Tibial nerve (tissue), 4 donors: ENCODE measurements at regions not wholly inside any gene's neighbourhood (a gene's known extent, or its start where the extent isn't known, plus 50 kb on each side); places are given as distances from the start of the nearest gene placed in this dataset.

Source experiments
- DNase-seq, 2 donors: peaks; one replicate each; pipeline ENCODE4 v3.0.0-alpha.2; 2019; ENCODE audit warnings: low spot score in 2 of 2
- H3K27ac ChIP-seq, 4 donors: fragments of 200-600 bp; sonication (generic) in 3 of 4; one replicate each; pipeline ENCODE4 v1.5.1; 2017 to 2019; ENCODE audit warnings: mild to moderate bottlenecking in 1 of 4
- H3K27me3 ChIP-seq, 2 donors: fragments of 200-600 bp; sonication (generic) in 1 of 2; one replicate each; pipeline versions ENCODE4 v1.5.1 to v1.6.0; 2017 to 2019
- H3K36me3 ChIP-seq, 3 donors: fragments of 200-600 bp; sonication (generic); one replicate each; pipeline ENCODE4 v1.5.1; 2018 to 2019
- H3K4me1 ChIP-seq, 4 donors: fragments of 200-600 bp; sonication (generic) in 3 of 4; one replicate each; pipeline ENCODE4 v1.5.1; 2017 to 2019
- H3K4me3 ChIP-seq, 4 donors: fragments of 200-600 bp; sonication (generic) in 3 of 4; one replicate each; pipeline ENCODE4 v1.5.1; 2017 to 2019; ENCODE audit warnings: mild to moderate bottlenecking in 1 of 4, moderate library complexity in 1 of 4
- H3K9me3 ChIP-seq, 4 donors: fragments of 200-600 bp; sonication (generic) in 3 of 4; one replicate each; pipeline ENCODE4 v1.5.1; 2017 to 2019
- EP300 ChIP-seq, 2 donors: sonication (generic); formaldehyde crosslinking; IDR thresholded peaks; one replicate each; pipeline ENCODE4 v1.6.1; 2017; ENCODE audit warnings: antibody characterized with exemption in 2 of 2, mild to moderate bottlenecking in 1 of 2
- POLR2A ChIP-seq, 2 donors: fragments of 450-650 bp; IDR thresholded peaks; one replicate each; pipeline ENCODE4 v1.6.1; 2017; ENCODE audit warnings: antibody characterized with exemption in 2 of 2, mild to moderate bottlenecking in 2 of 2, moderate library complexity in 2 of 2
- WGBS, 2 donors: methylation state at CpG; one replicate each; pipeline ENCODE4 v1.1.5; 2018; 5-methylcytosine and 5-hydroxymethylcytosine counted together
- TF ChIP-seq, protein P1 (sequence below), 5 experiments: fragments of 200-600 bp in 3 of 5; fragments of 450-650 bp in 2 of 5; sonication (generic) in 3 of 5; IDR thresholded peaks; one replicate each; pipeline ENCODE4 v1.5.1; 2016 to 2019; ENCODE audit warnings: antibody characterized with exemption in 5 of 5, mild to moderate bottlenecking in 3 of 5, moderate library complexity in 2 of 5

DNA sequence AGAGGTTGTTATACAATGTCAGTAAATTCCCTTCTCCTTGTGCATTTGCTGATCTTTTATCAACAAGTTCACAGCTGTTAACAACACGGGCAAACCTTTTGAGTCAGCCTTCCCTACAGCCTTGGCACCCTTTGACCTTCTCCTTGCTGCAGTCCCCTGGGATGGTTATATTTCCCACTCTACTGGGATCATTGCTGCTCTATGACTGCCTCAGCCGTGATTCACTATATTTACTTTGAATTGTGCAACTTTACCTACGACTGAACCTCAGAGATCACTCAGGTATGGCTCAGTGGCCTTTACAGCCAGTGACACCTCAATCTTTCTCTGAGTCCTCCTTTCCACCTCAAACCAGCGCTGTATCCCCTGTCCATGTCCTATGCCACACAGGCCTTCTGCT is 1293.3 kb downstream of the EPHA7 start:
- no peak overlapping the region for H3K4me3 ChIP-seq
- no peak for DNase-seq
- 77 to 87% methylated on average over 4 of the region's 4 CpGs for WGBS, 2 donors

DNA sequence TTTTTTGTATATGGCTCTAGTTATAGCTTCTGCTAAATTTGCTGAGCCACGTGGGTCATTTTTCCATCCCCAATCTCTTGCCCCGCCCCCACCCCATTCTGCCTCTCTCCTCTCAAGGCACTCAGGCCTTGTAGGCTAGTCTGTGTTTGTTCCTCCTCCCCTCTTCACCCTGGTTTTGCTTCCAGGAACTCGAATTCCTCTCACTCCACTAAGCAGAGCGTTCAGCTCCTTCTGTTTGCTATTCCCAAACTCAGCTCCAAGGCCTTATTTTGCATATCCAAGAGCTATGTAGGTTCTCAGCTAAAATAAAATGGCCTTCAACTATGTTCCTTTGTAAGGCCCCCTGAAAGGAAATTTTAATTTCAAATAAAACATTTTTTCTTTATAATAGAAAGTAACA is 1293.7 kb downstream of the EPHA7 start:
- no peaks in the 10 kb centered on the region for H3K4me1 ChIP-seq
- no peaks in the 10 kb centered on the region for H3K27me3 ChIP-seq
- TF ChIP-seq EP300 (IDR thresholded peaks at IDR 0.05), result no peak
- TF ChIP-seq, protein P1, sequence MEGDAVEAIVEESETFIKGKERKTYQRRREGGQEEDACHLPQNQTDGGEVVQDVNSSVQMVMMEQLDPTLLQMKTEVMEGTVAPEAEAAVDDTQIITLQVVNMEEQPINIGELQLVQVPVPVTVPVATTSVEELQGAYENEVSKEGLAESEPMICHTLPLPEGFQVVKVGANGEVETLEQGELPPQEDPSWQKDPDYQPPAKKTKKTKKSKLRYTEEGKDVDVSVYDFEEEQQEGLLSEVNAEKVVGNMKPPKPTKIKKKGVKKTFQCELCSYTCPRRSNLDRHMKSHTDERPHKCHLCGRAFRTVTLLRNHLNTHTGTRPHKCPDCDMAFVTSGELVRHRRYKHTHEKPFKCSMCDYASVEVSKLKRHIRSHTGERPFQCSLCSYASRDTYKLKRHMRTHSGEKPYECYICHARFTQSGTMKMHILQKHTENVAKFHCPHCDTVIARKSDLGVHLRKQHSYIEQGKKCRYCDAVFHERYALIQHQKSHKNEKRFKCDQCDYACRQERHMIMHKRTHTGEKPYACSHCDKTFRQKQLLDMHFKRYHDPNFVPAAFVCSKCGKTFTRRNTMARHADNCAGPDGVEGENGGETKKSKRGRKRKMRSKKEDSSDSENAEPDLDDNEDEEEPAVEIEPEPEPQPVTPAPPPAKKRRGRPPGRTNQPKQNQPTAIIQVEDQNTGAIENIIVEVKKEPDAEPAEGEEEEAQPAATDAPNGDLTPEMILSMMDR (IDR thresholded peaks at IDR 0.05), result no peak
- no peak for TF ChIP-seq POLR2A (IDR thresholded peaks at IDR 0.05)
- no peak overlapping the region for H3K27ac ChIP-seq
- DNase-seq, result no peak
- 71 to 85% methylated on average over 4 of the region's 4 CpGs for WGBS, 2 donors
- H3K36me3 ChIP-seq, result no peaks in the 10 kb centered on the region
- H3K9me3 ChIP-seq, result no peaks in the 10 kb centered on the region
- H3K4me3 ChIP-seq, result no peak overlapping the region

More for the DNA sequence above, 1293.3 kb downstream of the EPHA7 start:
- H3K27me3 ChIP-seq, result no peaks in the 10 kb centered on the region
- no peaks in the 10 kb centered on the region for H3K9me3 ChIP-seq
- H3K36me3 ChIP-seq, result no peaks in the 10 kb centered on the region
- no peaks in the 10 kb centered on the region for H3K4me1 ChIP-seq
- TF ChIP-seq EP300 (IDR thresholded peaks at IDR 0.05) (no peak), POLR2A (IDR thresholded peaks at IDR 0.05) (no peak)
- TF ChIP-seq, protein P1 (IDR thresholded peaks at IDR 0.05), result no peak
- H3K27ac ChIP-seq, result no peak overlapping the region

DNA sequence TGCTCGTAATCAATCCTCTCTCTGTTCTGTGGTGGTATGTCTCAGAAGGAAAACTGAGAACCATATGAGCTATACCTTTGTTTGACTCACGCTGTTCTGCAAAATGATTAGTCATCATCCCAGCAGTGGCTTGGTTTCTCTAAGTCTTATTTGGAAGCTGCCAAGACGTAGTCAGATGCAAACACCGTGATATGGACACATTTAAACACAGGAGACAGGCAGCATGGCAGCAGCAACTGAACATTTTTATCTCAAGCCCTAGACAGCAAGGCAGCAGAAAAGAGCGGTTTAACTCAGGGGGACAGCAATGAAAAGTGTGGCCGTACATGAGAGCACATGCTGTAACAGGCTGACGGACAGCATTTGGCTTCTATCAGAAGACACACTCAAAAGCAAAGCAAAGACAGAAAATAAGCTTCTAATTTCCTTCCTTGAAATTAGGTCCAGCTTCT is 1295.1 kb downstream of the EPHA7 start:
- no peak for DNase-seq
- Histone ChIP-seq H3K36me3 (no peaks in the 10 kb centered on the region), H3K4me1 (no peaks in the 10 kb centered on the region), H3K9me3 (no peaks in the 10 kb centered on the region), H3K4me3 (no peak overlapping the region), H3K27ac (no peak overlapping the region), H3K27me3 (no peaks in the 10 kb centered on the region)
- WGBS, 2 donors, result 60 to 71% methylated on average over 7 of the region's 7 CpGs
- TF ChIP-seq EP300 (IDR thresholded peaks at IDR 0.05) (no peak), POLR2A (IDR thresholded peaks at IDR 0.05) (no peak)
- TF ChIP-seq, protein P1 (IDR thresholded peaks at IDR 0.05), result no peak

DNA sequence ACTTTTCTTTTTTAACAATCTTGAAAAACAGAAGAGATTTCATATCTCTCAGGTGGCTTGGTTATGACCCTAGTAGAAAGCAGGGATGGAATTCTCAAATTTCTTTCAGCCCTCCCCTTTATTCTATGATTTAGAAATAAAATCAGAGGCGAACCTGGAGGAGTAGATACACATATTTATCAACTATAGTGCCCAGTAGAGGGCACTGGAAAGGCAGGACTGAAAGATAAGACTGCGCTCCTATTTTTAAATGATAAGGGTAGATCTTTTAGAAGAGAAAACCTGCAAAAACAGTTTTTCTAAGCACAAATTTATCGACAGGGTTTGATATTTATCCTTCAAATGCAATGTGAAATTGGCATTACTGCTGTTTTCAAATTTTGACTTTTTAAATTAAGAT is 1296.6 kb downstream of the EPHA7 start:
- Histone ChIP-seq H3K4me3 (no peak overlapping the region), H3K27ac (no peak overlapping the region), H3K36me3 (no peaks in the 10 kb centered on the region), H3K4me1 (no peaks in the 10 kb centered on the region), H3K27me3 (no peaks in the 10 kb centered on the region), H3K9me3 (no peaks in the 10 kb centered on the region)
- 33 to 44% methylated on average over 3 of the region's 3 CpGs for WGBS, 2 donors
- no peak for TF ChIP-seq POLR2A (IDR thresholded peaks at IDR 0.05)
- TF ChIP-seq, protein P1 (IDR thresholded peaks at IDR 0.05), result peak in 1 of 5 experiments; percentile 23
- no peak for TF ChIP-seq EP300 (IDR thresholded peaks at IDR 0.05)
- no peak for DNase-seq

DNA sequence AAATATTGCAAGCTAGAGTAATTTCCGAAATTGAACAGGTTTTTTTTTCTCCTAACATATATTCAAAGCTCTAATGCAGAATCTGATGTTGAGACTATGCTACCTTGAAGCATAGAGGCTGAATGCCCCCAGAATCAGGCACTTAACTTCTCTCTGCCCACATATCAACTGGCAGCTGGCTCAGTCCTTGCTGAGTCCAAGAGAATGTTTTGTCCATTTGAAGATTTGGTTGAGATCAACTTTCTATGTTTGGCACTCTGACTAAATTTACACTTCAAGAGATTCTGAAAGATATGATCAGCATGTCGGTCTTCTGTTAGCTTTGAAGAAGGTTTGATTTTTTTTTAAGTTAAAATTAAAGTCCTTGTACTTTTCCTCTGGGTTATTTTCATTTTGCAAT is 1298.1 kb downstream of the EPHA7 start:
- Histone ChIP-seq H3K4me1 (no peaks in the 10 kb centered on the region), H3K27me3 (no peaks in the 10 kb centered on the region), H3K27ac (no peak overlapping the region), H3K36me3 (no peaks in the 10 kb centered on the region), H3K9me3 (no peaks in the 10 kb centered on the region), H3K4me3 (no peak overlapping the region)
- WGBS, 2 donors, result 88 to 94% methylated on average over 2 of the region's 2 CpGs
- TF ChIP-seq, protein P1 (IDR thresholded peaks at IDR 0.05), result no peak
- TF ChIP-seq EP300 (IDR thresholded peaks at IDR 0.05) (no peak), POLR2A (IDR thresholded peaks at IDR 0.05) (no peak)
- DNase-seq, result no peak
